HL-60 (cell line): ENCODE measurements at regions not wholly inside any gene's neighbourhood (a gene's known extent, or its start where the extent isn't known, plus 50 kb on each side); places are given as distances from the start of the nearest gene placed in this dataset.

Experiments
- DNase-seq, 2 experiments: peaks; one replicate each; pipeline ENCODE4 v3.0.0-alpha.2; 2010 to 2020; ENCODE audit warnings: low read depth in 1 of 2, low spot score in 1 of 2
- H3K27ac ChIP-seq: fragments of 250-450 bp; sonication (Bioruptor Pico); replicated peaks from 2 replicates; pipeline ENCODE4 v1.5.1; 2020; ENCODE audit warnings: mild to moderate bottlenecking, moderate library complexity
- H3K27me3 ChIP-seq: fragments of 250-450 bp; sonication (Bioruptor Pico); 2 replicates; pipeline ENCODE4 v1.5.1; 2021; ENCODE audit warnings: mild to moderate bottlenecking, moderate library complexity; ENCODE audit not compliant: insufficient read depth, poor library complexity, severe bottlenecking
- H3K4me3 ChIP-seq: replicated peaks from 2 replicates; pipeline ENCODE4 v1.5.1; 2011; ENCODE audit warnings: mild to moderate bottlenecking, control low read depth, low read length; ENCODE audit not compliant: insufficient read depth
- GABPA ChIP-seq: IDR thresholded peaks from 2 replicates; pipeline ENCODE4 v1.6.1; 2012; ENCODE audit warnings: low read depth
- POLR2AphosphoS5 ChIP-seq: IDR thresholded peaks from 2 replicates; pipeline ENCODE4 v1.6.1; 2012; ENCODE audit warnings: low read depth
- SPI1 ChIP-seq: IDR thresholded peaks from 2 replicates; pipeline ENCODE4 v1.6.1; 2012; ENCODE audit warnings: low read depth, mild to moderate bottlenecking, borderline replicate concordance
- TF ChIP-seq, protein P1 (sequence below): IDR thresholded peaks from 2 replicates; pipeline ENCODE4 v1.6.1; 2012; ENCODE audit warnings: low read depth; ENCODE audit not compliant: insufficient replicate concordance
- TF ChIP-seq, protein P2 (sequence below): IDR thresholded peaks from one replicate; pipeline ENCODE4 v1.5.1; 2011; ENCODE audit warnings: low read length, control low read depth, inconsistent platforms; ENCODE audit not compliant: insufficient read depth

DNA sequence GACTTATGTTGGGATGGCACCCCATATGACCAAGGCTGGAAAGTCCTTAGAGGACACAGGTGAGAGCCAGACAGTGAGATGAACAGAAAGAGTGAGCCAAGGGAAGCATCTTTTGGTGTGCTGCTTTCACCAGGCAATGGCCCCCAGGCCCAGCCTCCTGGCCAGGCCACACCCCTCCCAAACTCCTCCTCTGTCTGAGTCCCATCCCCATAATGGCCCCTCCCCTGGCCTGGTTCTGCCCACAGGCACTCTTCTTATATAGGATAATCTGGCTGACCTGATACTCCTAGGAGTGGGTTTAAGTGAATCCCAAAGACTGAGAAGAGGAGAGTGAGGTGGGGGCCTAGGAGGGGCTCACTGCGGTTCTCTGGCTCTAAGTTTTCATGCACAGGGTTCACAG, 252.5 kb downstream of the RPS24 start:
- H3K4me3 ChIP-seq: no peak overlapping the region
- H3K27me3 ChIP-seq: no peaks in the 10 kb centered on the region
- DNase-seq: no peak
- no peak overlapping the region for H3K27ac ChIP-seq
- TF ChIP-seq SPI1: no peak
- TF ChIP-seq POLR2AphosphoS5: no peak
- TF ChIP-seq GABPA: no peak
- TF ChIP-seq, protein P1, sequence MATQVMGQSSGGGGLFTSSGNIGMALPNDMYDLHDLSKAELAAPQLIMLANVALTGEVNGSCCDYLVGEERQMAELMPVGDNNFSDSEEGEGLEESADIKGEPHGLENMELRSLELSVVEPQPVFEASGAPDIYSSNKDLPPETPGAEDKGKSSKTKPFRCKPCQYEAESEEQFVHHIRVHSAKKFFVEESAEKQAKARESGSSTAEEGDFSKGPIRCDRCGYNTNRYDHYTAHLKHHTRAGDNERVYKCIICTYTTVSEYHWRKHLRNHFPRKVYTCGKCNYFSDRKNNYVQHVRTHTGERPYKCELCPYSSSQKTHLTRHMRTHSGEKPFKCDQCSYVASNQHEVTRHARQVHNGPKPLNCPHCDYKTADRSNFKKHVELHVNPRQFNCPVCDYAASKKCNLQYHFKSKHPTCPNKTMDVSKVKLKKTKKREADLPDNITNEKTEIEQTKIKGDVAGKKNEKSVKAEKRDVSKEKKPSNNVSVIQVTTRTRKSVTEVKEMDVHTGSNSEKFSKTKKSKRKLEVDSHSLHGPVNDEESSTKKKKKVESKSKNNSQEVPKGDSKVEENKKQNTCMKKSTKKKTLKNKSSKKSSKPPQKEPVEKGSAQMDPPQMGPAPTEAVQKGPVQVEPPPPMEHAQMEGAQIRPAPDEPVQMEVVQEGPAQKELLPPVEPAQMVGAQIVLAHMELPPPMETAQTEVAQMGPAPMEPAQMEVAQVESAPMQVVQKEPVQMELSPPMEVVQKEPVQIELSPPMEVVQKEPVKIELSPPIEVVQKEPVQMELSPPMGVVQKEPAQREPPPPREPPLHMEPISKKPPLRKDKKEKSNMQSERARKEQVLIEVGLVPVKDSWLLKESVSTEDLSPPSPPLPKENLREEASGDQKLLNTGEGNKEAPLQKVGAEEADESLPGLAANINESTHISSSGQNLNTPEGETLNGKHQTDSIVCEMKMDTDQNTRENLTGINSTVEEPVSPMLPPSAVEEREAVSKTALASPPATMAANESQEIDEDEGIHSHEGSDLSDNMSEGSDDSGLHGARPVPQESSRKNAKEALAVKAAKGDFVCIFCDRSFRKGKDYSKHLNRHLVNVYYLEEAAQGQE: no peak
- TF ChIP-seq, protein P2, sequence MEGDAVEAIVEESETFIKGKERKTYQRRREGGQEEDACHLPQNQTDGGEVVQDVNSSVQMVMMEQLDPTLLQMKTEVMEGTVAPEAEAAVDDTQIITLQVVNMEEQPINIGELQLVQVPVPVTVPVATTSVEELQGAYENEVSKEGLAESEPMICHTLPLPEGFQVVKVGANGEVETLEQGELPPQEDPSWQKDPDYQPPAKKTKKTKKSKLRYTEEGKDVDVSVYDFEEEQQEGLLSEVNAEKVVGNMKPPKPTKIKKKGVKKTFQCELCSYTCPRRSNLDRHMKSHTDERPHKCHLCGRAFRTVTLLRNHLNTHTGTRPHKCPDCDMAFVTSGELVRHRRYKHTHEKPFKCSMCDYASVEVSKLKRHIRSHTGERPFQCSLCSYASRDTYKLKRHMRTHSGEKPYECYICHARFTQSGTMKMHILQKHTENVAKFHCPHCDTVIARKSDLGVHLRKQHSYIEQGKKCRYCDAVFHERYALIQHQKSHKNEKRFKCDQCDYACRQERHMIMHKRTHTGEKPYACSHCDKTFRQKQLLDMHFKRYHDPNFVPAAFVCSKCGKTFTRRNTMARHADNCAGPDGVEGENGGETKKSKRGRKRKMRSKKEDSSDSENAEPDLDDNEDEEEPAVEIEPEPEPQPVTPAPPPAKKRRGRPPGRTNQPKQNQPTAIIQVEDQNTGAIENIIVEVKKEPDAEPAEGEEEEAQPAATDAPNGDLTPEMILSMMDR: no peak

DNA sequence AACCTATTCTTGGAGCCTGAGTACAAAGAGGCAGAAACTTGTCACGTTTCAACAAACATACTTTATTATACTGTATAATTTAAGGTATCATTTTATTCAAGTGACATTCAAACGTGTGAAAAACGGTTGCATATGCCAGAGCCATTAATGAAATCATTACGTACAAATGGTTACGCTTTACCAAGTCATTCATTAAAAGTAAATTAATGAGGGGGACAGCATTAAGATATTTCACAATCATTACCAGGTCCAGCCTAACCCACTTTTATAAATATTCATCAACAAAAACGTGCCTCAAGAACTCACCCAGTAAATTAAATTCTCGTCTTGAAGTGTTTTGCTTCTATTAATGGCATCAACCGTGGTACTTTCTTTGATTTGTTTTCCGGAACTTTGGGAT, 253.0 kb downstream of the RPS24 start:
- TF ChIP-seq POLR2AphosphoS5: no peak
- TF ChIP-seq GABPA: no peak
- TF ChIP-seq, protein P1: no peak
- TF ChIP-seq SPI1: no peak
- TF ChIP-seq, protein P2: no peak
- H3K27ac ChIP-seq: no peak overlapping the region
- DNase-seq: no peak
- no peaks in the 10 kb centered on the region for H3K27me3 ChIP-seq
- no peak overlapping the region for H3K4me3 ChIP-seq

DNA sequence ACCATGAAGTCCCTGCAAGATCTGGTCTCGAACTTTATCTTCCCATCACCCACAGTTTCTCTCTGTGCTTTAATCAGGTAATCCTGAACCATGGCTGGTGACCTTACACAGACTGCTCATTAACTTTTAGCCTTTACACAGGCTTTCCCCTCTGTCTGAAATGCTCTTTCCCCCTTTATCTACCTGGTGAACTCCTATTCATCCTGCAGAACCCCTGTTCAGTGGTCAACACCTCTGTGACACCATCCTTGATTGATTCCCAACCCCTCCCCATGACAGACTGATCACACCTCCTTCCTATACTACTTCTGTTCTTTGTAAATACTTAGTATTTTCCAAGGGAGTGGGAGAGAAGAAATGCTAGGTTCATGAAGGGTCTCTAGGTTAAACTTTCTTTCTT, 254.0 kb downstream of the RPS24 start:
- no peak for DNase-seq
- Histone ChIP-seq H3K27ac (no peak overlapping the region), H3K4me3 (no peak overlapping the region), H3K27me3 (no peaks in the 10 kb centered on the region)
- TF ChIP-seq, protein P1: no peak
- TF ChIP-seq SPI1: no peak
- no peak for TF ChIP-seq GABPA
- no peak for TF ChIP-seq POLR2AphosphoS5
- TF ChIP-seq, protein P2: no peak
